ENCODE measurements at regions not wholly inside any gene's neighbourhood (a gene's known extent, or its start where the extent isn't known, plus 50 kb on each side); places are given as distances from the start of the nearest gene placed in this dataset.
A peak's percentile ranks its signal among the peaks of the same experiment; 100 is the strongest.
"Not testable (repeated sequence)": the region's sequence is repeated elsewhere in the genome, so short reads cannot be mapped to it uniquely, and the experiment has no call there.

DNA sequence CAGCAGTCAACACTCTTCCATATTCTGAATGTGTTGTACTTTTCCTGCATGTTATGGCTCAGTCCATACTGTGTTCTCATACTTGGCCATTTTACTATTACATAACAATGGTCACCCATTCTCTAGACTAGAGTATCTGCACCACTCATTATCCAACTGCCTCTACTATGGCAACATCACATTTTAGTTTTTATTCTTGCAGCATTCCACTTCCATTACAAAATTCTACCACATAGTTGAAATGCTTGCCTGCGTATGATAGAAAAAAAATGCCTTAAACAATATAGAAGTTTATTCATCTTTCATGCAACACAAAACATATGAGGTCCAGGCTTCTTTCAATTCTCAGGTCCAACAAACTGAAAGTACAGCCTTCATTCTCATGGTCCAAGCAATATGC is 128.0 kb downstream of the TENT5A start:
- DNase-seq: no peak

DNA sequence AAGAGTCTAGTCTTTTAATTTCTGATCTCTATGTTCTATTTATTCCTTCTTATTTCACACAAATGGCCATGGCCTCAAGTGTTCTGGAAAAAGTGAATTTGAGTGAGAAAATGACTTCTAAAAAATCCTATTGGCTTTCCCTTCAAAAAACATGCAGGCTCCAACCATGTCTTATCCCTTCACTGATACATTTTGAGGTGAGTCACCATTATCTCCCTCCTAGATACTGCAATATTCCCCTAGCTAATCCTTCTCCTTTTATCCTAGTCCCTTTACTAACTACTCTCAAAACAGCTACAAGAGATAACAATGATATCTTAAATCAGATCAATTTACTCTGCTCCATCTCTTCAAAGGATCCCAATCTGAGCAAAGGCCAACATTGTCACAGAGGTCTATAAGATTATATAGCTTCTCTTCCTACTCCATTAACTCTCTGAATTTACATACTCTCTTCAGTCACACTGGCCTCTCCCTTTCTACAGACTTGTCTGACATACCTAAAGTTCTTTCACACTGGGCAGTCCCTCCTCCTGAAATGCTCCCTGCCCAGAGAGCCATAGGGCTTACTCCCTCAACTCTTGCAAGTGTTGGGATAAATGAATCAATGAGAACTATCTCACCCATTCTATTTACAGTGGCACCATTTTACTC is 129.2 kb downstream of the TENT5A start:
- no peak for DNase-seq

DNA sequence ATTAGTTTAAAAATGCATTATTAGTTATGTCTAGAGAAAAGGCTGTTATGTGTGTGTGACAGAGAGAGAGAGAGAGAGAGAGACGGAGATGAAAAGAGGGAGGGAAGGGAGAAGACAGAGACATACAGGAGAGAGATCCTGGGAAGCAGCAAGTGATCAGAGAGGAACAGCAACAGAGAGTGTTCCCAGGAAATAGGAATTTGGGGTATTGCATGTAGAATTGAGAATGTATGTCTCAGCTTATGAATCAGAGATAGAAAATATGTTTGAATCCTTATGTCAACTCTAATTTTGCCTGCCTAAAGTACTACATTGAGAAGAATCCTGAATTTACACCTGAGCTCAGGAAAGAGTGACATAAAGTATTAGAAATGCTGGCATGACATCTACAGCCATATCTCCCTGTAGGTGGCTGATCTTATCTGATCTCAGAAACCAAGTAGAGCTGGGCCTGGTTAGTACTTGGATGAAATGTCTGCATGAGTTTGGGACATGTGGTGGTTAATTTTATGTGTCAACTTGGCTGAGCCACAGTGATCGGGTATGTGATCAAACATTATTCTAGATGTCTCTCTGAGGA is 130.6 kb downstream of the TENT5A start:
- no peak for DNase-seq

DNA sequence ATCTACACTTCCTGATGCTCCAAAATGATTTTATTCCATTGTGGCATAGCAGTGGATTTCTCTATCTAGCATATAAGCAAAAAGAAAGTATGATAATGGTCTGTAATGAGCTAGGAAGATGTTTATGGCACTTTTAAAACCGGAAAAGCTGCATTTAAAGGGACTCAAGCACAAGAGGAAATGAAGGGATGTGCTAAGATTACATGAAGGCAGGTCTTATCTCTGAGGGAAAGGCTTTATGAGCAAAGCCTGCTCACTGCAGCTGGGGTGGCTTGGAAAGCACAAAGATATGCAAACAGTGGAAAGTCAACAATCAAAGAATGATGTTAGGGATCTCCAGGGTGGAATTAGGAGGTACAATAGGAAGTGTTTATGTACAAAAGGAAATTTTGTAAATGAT is 138.2 kb downstream of the TENT5A start:
- DNase-seq: no peak

DNA sequence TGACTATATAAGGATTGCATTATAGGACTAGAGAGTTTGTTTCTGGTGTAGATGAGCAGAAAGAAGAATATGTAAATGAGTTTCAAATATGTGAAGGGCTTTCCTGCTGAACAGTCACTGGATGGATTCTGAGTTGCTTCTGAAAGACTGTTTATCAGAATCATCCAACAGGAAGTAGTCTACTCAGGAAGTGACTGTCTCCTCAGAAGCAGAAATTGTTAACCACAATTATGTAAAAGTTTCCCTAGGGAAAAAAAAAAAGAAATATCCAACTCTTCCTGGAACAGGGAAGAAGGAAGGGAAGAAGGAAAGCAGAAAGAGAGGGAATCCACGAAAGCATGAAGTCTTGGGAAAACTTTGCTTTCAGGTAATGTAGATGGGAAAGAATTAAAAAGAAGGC is 138.9 kb downstream of the TENT5A start:
- no peak for DNase-seq

DNA sequence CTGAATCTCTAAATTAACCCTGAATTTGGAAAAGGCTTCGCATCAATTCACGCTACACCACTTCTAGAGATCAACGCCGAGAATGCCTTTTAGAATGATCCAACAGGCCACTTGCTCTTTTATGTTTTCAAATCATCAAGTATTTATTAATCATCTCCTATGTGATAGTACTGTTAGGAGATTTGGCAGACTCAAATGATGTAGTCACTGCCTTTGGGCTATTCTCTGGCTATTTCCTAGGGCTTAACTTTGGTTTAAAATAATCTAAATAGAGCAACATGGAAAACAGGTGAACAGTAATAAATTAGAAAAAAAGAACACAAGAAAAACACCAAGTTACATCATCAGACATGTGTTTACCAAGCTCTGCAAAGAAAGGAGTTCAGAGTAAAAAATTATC is 140.3 kb downstream of the TENT5A start:
- no peak for DNase-seq

DNA sequence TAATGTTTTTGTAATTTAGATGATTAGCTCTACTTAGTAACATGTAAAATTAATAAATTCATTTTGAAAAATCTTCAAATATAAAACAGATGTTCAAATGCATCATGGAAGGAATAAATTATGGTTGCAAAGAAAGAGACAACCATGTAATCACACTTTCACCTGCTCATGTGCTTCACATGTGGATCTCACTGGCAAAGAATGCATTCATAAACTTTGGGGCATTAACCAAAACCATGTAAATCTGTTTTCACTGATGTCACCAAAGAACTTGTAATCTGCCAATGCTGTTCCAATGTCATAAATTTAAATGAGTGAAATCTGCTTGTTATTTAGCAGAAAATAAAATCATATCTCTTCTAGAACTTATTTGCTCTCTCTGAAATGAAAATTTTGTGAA is 142.7 kb downstream of the TENT5A start:
- no peak for DNase-seq

DNA sequence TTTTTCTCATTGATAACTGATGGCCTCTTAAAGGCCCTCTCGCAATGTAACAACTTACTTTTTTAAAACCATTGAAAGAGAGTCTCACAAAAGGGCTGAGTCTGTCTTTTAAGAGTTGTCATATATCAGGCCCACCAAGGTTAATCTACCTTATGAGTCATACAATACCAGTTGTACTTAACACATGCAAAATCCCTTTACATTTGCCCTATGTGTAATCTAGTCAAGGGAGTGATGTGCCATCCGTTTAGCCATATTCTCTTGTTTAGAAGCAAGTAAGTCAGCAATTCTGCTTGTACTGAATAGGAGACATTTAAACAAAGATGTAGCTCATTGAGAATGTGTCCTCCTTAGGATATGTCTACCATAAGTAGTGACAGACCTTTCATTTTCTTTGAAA is 143.7 kb downstream of the TENT5A start:
- no peak for DNase-seq

DNA sequence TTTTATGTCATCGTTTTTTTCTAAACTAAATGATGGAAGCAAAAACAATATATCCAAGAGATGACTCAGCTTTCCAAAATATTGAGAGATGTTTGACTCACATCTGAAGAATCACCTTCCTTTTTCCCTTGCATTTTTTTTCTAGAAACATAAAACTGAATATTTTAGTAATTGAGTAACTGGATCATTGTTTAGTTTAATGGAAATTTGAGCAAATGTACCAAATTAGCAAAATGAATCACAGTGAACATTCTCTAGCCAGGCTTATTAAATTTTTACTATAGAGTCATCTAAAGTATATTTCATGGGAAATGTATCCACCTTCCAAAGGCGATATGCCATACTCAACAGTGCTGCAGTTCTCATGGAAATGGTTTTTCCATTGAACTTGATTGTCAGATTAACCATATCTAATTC is 145.5 kb downstream of the TENT5A start:
- DNase-seq: no peak

DNA sequence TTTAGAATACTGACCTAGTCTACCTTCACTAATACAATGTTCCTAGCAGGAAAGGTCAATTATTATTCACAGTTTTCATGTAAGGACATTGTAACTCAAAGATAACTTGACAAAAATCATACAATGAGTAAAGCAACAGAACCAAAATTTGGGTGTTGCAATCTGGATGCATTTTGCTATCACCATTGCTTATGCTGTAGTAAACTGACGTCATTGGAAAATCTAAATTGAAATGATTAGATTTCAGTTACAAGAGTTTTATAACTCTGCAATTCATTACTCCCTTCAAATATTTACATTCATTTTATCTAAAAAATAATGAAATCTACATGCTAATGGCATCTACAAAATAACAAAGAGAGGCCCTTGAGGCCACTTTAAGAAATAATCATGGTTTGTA is 147.0 kb downstream of the TENT5A start:
- no peak for DNase-seq

DNA sequence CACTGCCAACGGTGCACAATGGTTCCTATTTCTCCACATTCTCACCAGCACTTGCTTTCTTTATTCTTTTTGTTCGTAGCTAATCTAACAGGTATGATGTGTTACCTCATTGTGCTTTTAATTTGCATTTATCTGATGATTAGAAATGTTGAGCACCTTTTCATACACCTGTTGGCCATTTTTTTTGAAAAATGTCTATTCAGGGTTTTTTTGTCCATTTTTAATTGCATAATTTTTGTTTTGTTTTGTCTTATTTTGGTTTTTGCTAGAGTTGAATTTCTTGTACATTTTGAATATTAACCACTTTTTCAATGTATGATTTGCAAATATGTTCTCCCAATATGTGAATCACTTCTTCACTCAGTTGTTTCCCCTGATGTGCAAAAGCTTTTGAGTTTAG is 150.6 kb downstream of the TENT5A start:
- no peak for DNase-seq

DNA sequence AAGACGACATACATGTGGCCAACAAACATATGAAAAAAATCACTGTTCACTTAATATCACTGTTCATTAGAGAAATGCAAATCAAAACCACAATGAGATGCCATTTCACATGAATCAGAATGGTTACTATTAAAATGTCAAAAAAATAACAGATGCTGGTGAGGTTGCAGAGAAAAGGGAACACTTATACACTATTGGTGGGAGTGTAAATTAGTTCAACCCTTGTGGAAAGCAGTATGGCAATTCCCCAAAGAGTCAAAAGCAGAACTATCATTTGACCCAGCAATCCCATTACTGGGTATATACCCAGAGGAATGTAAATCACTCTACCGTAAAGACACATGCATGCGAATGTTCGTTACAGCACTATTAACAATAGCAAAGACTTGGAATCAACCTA is 152.0 kb downstream of the TENT5A start:
- not testable (repeated sequence) for DNase-seq

DNA sequence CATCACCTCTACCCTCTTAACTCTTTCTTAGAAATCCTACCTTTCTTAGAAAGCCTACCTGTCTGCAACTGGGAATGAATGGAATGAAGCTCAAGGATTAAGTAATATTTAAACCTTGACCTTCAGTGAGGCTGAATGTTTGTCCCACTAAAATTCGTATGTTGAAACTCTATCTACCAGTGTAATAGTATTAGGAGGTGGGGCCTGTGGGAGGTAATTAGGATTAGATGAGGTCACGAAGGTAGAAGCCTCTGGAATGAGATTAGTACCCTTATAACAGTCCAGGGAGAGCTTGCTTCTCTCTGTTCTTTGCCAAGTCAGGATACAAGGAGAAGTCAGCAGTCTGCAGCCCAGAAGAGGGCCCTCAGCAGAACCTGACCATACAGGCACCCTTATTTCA is 158.0 kb downstream of the TENT5A start:
- DNase-seq: no peak

DNA sequence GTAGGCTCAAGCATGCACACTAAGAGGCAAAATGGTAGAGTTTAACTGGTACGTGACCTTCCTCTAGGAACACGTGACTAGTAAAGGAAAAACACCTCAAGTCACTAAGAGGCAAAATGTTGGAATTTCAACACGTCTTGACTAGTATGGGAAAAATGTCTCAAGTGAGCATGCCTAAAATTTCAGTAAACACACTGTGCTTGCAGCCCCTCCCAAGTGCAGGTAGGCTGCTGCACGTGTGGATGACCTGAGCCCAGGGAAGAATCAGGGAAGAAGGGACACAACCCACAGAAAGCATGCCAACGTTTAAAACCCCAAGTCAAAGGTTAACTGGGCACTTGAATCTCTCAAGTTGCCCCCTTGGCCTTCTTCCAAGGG is 162.2 kb downstream of the TENT5A start:
- DNase-seq: no peak

DNA sequence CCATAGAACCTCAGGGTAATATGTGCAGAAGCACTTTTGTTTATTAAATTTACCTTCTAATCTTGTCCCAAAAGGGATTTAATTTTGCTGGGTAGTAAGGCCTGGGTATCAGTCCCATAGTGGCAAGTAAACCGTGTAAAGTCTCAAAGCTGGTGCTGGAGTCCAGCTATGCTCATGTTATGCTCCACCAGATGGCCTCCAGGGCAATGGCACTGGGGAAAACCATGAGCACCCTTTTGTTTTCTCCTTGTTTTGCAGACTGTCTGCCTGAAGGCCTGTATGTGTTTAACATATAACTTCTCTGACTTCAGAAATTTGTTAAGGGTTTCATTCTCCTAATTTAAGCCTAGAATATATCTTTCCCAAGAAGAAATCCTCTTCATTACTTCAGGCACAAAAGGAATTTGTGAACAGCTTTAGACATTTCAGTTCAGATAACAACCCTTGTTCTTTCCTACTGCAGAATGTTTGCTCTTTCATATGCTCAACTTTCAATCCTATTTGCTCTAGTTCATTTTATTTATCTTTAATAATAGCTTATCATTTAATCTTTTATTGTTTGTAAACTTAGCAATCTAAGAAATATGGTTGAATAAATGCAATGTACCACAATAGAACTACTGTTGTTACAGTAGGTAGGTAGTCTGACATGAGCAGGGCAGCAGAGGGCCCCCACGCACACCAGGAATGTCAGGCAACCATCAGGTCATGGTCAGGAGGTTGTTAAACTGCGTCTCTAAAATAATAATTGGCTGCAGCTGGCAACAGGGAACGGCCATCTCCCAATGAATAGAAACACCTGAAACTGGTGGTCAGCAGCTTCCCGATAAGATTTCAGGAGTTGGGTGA is 162.8 kb downstream of the TENT5A start:
- DNase-seq: no peak

DNA sequence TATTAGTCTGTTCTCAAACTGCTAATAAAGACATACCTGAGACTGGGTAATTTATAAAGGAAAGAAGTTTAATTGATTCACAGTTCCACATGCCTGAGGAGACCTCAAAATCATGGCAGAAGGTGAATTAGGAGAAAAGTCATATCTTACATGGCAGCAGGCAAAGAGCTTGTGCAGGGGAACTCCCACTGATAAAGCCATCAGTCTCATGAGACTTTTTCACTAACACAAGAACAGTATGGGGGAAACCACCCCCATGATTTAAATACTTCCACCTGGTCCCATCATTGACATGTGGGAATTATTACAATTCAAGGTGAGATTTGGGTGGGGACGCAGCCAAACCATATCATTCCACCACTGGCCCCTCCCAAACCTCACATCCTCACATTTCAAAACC is 166.8 kb downstream of the TENT5A start:
- DNase-seq: not testable (repeated sequence)

DNA sequence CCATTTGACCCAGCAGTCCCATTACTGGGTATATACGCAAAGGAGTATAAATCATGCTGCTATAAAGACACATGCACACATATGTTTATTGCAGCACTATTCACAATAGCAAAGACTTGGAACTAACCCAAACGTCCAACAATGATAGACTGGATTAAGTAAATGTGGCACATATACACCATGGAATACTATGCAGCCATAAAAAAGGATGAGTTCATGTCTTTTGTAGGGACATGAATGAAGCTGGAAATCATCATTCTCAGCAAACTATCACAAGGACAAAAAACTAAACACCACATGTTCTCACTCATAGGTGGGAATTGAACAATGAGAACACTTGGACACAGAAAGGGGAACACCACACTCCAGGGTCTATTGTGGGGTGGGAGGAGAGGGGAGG is 168.3 kb downstream of the TENT5A start:
- not testable (repeated sequence) for DNase-seq

DNA sequence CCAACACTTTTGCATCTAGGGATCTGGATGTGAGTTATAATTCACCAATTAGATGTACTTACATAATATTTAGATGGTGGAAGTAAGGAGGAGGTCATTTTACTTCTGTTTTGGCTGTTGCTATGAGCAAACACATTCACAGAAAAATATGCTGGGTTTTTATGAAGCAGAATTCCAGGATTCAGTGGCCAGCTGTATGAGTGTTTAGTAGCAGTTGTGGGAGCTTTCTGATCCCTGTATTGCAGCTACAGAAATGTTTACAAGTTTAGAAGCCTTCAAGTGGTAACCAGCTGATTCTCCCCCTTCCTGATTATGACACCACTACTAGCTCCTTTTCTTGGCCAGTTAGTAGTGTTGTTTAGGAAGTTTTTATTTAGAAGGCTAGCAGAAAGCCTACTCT is 177.0 kb downstream of the TENT5A start:
- DNase-seq: no peak

DNA sequence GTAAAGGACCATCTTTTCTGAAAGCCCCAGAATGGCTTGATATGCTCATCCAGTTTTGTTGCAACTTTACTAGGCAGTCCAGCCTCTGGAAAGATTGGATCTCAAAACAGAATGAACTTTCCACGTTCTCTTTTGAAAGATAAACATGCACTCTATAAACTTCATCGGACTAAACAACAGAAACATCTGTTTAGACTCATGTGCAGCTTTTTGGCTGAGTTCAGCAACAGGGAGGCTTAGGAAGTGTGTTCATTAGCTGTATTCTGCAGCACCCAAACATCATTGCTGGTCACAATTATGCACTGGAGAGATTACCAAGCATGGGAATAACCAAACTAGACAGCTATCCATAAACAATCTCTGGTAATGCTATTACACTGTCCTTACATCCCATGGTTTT is 180.5 kb downstream of the TENT5A start:
- DNase-seq: peak; percentile 29

DNA sequence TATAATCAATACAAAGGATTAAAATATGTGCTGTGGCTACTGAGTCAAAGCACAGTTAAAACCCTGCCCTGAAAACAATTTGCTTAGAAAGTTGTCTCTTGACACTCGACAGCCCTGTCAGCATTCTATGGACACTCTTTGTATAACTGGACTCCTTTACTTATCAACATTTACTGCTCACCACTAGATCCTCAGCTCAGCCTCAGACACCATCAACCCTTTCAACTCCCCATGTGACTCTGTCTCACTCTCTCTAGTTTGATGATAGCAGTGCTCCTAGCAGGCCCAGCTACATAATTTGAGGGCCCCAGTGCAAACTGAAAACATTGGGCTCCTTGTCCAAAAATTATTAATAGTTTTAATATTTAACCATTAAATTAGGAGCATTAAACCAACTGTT is 181.8 kb downstream of the TENT5A start:
- no peak for DNase-seq

DNA sequence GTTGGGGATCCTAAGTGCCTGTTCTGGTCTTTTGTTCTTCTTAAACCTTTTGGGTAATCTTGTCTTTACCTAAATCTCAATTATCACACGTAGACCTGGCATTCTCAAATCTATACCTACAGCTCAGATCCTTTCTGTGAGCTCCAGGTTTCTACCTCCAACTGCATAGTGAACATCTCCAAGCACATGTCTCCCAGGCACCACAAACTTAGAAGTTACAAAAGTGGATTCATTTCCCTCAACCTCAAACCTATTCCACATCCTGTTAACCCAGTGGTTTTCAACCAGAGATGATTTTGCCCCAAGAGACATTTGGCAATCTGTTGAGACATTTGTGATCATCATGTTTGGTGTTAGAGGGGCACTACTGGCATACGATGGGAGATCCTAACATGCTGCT is 183.5 kb downstream of the TENT5A start:
- no peak for DNase-seq

DNA sequence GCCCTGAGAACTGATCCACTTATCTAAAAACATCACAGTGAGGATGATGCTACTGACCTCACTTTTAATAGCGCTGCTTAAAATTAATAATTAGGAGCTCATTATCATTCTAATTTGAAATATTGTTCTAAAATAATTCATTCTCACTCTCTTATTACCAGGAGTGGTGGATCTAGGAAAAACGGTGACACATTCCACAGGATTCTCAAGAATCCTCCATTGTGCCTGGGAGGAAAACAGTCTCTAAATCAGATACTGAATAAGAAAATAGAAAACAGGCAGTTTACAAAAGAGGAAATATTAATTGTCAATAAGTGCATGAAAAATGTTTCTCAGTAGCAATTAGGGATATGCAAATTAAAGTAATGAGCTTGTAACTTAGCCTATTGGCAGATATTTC is 187.4 kb downstream of the TENT5A start:
- no peak for DNase-seq

DNA sequence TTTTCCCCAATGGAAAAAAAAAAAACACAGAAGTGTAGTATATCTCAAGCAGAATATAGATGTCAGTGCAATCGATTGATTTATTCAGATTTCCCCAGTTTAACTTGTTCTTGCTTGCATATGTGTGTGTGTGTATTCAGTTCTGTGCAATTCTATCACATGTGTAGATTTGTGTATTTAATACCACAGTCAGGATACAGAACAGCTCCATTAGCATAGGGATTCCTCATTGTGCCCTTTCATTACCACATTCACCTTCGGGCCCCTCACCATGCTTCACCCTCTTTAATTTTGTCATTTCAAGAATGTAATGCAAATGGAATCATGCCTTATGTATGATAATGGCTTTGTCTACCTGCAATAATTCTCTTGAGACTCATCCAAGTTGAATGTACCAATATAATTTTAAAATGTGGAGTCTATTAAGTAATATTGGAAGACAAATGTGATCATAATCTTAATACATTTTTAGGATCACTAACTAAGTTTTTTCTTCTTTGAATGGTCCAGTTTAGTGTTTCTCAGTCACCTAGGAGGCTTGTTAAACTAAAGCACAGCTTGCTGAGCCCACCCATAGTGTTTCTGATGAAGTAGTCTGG is 187.9 kb downstream of the TENT5A start:
- DNase-seq: no peak
